Endothelial cell (in vitro differentiated cells): ENCODE measurements at regions not wholly inside any gene's neighbourhood (a gene's known extent, or its start where the extent isn't known, plus 50 kb on each side); places are given as distances from the start of the nearest gene placed in this dataset.

Source experiments
- DNase-seq: peaks from one replicate; pipeline ENCODE4 v3.0.0; 2021; ENCODE audit warnings: low spot score
- H3K27ac Mint-ChIP-seq: one replicate; pipeline ENCODE4 v1.8.0; 2021; ENCODE audit warnings: mixed read lengths, inconsistent platforms; ENCODE audit not compliant: unreplicated experiment
- H3K27me3 Mint-ChIP-seq: one replicate; pipeline ENCODE4 v1.8.0; 2021; ENCODE audit warnings: mild to moderate bottlenecking, moderate library complexity, mixed read lengths, inconsistent platforms; ENCODE audit not compliant: unreplicated experiment
- H3K36me3 Mint-ChIP-seq: one replicate; pipeline ENCODE4 v1.8.0; 2021; ENCODE audit warnings: mild to moderate bottlenecking, low read depth, mixed read lengths, inconsistent platforms; ENCODE audit not compliant: unreplicated experiment
- H3K4me1 Mint-ChIP-seq: one replicate; pipeline ENCODE4 v1.8.0; 2021; ENCODE audit warnings: mild to moderate bottlenecking, mixed read lengths, inconsistent platforms; ENCODE audit not compliant: unreplicated experiment
- H3K4me3 Mint-ChIP-seq: one replicate; pipeline ENCODE4 v1.8.0; 2021; ENCODE audit warnings: mild to moderate bottlenecking, mixed read lengths, inconsistent platforms; ENCODE audit not compliant: unreplicated experiment
- H3K9me3 Mint-ChIP-seq: one replicate; pipeline ENCODE4 v1.8.0; 2021; ENCODE audit warnings: mixed read lengths, inconsistent platforms; ENCODE audit not compliant: unreplicated experiment
- TF ChIP-seq, protein P1 (sequence below): fragments of 200-600 bp; sonication (generic); IDR thresholded peaks from one replicate; pipeline ENCODE4 v1.5.0; 2021; ENCODE audit warnings: antibody characterized with exemption; ENCODE audit not compliant: unreplicated experiment

DNA sequence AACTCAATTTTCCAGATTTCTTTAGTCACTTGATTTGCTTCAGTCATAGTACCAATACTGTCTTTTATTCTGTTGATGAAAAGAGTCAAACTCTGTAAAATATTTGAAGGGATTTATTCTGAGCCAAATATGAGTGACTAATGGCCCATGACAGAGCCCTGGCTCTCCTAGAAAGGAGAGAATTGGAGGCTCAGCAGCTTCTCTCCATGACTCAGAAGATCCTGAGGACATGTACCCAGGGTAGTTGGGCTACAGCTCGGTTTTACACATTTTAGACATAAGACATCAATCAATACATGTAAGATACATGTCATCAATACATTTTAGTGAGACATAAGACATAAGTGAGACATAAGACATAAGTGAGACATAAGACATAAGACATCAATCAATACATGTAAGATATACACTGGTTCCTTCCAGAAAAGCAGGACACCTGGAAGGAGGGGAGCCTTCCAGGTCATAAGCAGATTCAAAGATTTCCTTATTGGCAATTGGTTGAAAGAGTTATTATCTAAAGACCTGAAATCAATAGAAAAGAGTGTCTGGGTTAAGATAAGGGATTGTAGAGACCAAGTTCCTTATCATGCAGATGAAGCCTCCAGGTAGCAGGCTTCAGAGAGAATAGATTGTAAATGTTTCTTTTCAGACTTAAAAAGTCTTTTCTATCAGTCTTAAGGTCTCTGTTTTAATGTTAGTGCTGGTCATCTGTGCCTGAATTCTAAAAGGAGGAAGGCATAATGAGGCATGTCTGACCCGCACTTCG is 179.8 kb upstream of the RFC3 start:
- Mint-ChIP-seq H3K9me3 (no peaks in the 10 kb centered on the region), H3K27me3 (peaks cover 3% of the 10 kb centered on the region), H3K36me3 (no peaks in the 10 kb centered on the region), H3K27ac (no peak overlapping the region), H3K4me1 (peaks cover 32% of the 10 kb centered on the region), H3K4me3 (no peak overlapping the region)
- TF ChIP-seq, protein P1, sequence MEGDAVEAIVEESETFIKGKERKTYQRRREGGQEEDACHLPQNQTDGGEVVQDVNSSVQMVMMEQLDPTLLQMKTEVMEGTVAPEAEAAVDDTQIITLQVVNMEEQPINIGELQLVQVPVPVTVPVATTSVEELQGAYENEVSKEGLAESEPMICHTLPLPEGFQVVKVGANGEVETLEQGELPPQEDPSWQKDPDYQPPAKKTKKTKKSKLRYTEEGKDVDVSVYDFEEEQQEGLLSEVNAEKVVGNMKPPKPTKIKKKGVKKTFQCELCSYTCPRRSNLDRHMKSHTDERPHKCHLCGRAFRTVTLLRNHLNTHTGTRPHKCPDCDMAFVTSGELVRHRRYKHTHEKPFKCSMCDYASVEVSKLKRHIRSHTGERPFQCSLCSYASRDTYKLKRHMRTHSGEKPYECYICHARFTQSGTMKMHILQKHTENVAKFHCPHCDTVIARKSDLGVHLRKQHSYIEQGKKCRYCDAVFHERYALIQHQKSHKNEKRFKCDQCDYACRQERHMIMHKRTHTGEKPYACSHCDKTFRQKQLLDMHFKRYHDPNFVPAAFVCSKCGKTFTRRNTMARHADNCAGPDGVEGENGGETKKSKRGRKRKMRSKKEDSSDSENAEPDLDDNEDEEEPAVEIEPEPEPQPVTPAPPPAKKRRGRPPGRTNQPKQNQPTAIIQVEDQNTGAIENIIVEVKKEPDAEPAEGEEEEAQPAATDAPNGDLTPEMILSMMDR, result no peak
- DNase-seq, result no peak

DNA sequence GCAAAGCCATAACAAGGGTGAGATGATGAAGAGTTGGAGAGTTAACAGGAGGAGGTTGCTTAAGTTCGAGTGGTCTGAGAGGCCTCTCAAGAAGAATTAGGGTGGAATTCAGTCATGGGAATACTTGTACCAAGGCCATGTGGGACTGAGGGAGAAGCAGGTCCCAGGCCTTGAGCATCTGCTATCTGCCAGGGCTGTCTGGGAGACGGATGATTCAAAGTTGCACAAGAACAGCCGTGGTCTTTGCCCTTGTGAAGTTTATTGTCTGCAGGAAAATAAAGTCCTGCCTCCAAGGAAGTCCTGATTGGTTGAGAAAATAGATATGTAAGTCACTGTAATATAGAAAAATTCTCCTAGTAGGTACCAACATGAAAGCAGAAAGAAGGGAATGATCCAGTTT is 178.8 kb upstream of the RFC3 start:
- TF ChIP-seq, protein P1, result no peak
- H3K4me3 Mint-ChIP-seq, result no peak overlapping the region
- peaks cover 4% of the 10 kb centered on the region for H3K27me3 Mint-ChIP-seq
- no peaks in the 10 kb centered on the region for H3K36me3 Mint-ChIP-seq
- no peak for DNase-seq
- no peaks in the 10 kb centered on the region for H3K9me3 Mint-ChIP-seq
- peaks cover 33% of the 10 kb centered on the region for H3K4me1 Mint-ChIP-seq
- H3K27ac Mint-ChIP-seq, result no peak overlapping the region

DNA sequence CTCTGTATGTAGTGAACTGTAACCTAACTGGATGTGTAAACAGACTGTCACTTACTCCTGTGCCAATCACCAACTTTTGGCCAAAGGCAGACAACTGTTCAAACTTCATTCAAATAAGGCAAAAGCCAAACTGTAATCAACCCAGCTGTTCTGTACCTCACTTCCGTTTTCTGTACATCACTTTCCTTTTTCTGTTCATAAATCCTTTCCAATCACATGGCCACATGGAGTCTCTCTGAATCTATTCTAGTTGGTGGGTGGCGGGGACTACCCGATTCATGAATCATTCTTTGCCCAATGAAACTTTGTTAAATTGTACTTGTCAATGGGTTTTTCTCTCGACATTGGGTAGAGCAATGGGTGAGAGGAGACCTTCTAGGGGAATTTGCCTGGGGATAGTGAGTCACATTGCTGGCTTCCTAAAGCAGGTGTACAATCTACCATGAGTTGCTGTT is 178.3 kb upstream of the RFC3 start:
- DNase-seq, result no peak
- Mint-ChIP-seq H3K36me3 (no peaks in the 10 kb centered on the region), H3K27ac (no peak overlapping the region), H3K4me1 (peaks cover 33% of the 10 kb centered on the region), H3K27me3 (peaks cover 4% of the 10 kb centered on the region), H3K9me3 (no peaks in the 10 kb centered on the region), H3K4me3 (no peak overlapping the region)
- TF ChIP-seq, protein P1, result no peak

DNA sequence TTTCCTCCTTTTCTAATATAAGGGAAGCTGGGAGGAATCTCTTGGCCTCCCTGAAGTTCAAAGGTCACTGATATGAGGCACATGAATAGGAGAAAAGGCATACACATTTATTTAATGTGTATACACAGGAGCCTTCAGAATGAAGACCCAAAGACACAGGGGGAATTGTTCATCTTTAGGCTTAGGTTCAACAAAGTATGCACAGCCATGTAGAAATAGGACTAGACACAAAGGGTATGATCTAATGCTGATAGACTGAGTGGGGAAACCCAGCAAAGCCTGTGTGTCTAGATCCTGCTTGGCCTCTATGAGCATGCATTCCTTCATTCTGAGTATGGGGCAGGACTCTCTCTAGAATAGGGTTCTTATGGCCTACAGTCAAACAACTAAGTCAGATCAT is 177.1 kb upstream of the RFC3 start:
- peaks cover 33% of the 10 kb centered on the region for H3K4me1 Mint-ChIP-seq
- no peak overlapping the region for H3K4me3 Mint-ChIP-seq
- TF ChIP-seq, protein P1, result no peak
- no peaks in the 10 kb centered on the region for H3K9me3 Mint-ChIP-seq
- DNase-seq, result no peak
- H3K27me3 Mint-ChIP-seq, result peaks cover 4% of the 10 kb centered on the region
- no peaks in the 10 kb centered on the region for H3K36me3 Mint-ChIP-seq
- H3K27ac Mint-ChIP-seq, result peak overlapping the region; percentile 6

DNA sequence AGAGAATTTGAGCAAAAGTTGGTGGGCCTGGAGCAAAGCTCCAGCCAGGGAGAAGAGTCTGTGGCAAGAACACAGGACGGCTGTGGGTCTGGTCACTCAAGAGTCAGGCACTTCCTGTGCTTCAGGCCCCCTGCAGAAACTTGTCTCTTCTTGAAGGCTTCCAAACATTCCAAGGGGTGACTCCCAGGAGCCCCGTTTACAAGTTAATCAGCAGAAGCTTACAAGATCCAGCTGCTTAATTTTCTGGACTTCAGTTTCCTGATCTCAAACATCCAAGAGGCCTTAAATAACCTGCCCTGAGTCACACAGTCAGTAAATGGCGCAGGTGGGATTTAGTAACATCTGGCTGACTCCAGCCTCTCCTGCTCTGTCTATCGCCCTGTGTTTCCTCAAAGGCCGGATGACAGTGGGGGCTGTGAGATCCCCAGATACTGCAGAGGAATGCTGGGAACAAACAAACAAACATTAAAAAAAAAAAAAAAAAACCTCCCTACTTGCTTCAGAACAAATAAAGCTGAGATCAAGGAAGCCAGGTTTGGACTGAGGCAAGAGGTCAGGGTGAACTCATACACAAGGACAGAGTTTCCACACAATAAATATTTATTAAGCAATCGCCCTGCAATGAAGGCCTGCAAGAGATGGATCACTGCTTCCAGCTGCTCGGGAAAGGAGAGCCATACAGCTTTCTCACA is 175.4 kb upstream of the RFC3 start:
- H3K36me3 Mint-ChIP-seq, result no peaks in the 10 kb centered on the region
- H3K9me3 Mint-ChIP-seq, result no peaks in the 10 kb centered on the region
- H3K4me3 Mint-ChIP-seq, result no peak overlapping the region
- TF ChIP-seq, protein P1, result no peak
- H3K27me3 Mint-ChIP-seq, result peaks cover 4% of the 10 kb centered on the region
- DNase-seq, result no peak
- H3K4me1 Mint-ChIP-seq, result peaks cover 33% of the 10 kb centered on the region
- no peak overlapping the region for H3K27ac Mint-ChIP-seq
